ENCODE measurements at regions not wholly inside any gene's neighbourhood (a gene's known extent, or its start where the extent isn't known, plus 50 kb on each side); places are given as distances from the start of the nearest gene placed in this dataset.

- DNase-seq (ENCODE audit: low read depth): no peak
- in situ Hi-C loops (cut with HindIII; ENCODE audit: low pct_unique_long_range_greater_than_20kb, low sequenced_read_pairs): no loop called here
These were observed 51.4 kb upstream of the DIO3 start for GRCh38 chr14:101509730-101510371.

- in situ Hi-C loops (cut with HindIII; ENCODE audit: low pct_unique_long_range_greater_than_20kb, low sequenced_read_pairs): no loop called here
- no peak for DNase-seq (ENCODE audit: low read depth)
These were observed 50.1 kb upstream of the DIO3 start for GRCh38 chr14:101511199-101511598.

Measured in Caki2 (cell line).